OCI-LY1 (cell line): ENCODE measurements at regions not wholly inside any gene's neighbourhood (a gene's known extent, or its start where the extent isn't known, plus 50 kb on each side); places are given as distances from the start of the nearest gene placed in this dataset.

Experiments
- CTCF ChIP-seq: fragments of 200-600 bp; sonication (generic), shearing (Covaris generic); IDR thresholded peaks from 2 replicates; pipeline ENCODE4 v1.5.1; 2017; ENCODE audit warnings: mild to moderate bottlenecking, antibody characterized with exemption, low read length, moderate library complexity, mixed read lengths
- EZH2 ChIP-seq: fragments of 200-600 bp; sonication (generic), shearing (Covaris generic); IDR thresholded peaks from 2 replicates; pipeline ENCODE4 v1.8.0; 2017; ENCODE audit warnings: borderline replicate concordance, mixed run types, mild to moderate bottlenecking, antibody characterized with exemption, low read length, moderate library complexity, mixed read lengths

- no peak for TF ChIP-seq CTCF
- TF ChIP-seq EZH2 = no peak
Observed at GRCh38 chr4:11949355-11949754, 520.7 kb upstream of the HS3ST1 start.
